OCI-M1 (cell line): ENCODE measurements at regions not wholly inside any gene's neighbourhood (a gene's known extent, or its start where the extent isn't known, plus 50 kb on each side); places are given as distances from the start of the nearest gene placed in this dataset.

Source experiments
- DNase-seq: peaks from one replicate; lab custom pipeline; 2025; lab: John Stamatoyannopoulos, UW

DNA sequence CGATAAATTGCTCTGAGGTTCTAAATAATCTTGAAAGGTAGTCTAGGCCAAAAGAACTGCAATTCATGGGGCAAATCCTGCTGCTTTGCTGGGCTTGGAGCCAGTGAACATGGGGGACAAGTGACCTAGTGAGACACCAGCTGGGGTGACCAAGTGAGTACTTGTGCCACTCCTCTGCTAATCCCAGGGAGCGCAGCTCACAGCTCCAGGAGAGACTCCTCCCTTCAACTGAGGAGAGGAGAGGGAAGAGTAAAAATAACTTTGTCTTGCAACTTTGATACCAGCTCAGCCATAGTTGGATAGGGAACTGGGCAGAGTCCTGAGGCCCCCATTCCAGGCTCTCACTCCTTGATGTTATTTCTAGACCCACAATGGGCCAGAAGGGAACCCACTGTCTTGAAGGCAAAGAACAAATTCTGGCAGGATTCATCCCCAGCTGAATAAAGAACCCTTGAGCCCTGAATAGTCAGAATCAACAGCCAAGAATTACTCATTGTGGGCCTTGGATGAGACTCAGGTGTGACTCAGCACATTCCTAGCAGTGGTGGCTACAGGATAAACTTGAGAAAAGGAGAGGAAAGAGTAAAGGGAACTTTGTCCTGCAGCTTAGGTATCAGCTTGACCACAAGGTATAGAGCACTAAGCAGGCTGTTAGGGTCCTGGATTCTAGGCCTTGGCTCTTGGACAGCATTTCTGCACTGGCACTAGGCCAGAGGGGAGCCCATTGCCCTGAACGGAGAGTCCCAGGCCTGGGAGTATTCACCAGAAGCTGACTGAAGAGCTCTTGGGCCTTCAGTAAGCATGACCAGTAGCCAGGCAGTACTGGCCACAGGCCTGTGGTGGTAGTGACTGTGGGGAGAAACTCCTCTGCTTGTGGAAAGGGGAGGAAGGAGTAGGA lies 288.3 kb upstream of the CDH18 start:
- DNase-seq, result peak; percentile 5

DNA sequence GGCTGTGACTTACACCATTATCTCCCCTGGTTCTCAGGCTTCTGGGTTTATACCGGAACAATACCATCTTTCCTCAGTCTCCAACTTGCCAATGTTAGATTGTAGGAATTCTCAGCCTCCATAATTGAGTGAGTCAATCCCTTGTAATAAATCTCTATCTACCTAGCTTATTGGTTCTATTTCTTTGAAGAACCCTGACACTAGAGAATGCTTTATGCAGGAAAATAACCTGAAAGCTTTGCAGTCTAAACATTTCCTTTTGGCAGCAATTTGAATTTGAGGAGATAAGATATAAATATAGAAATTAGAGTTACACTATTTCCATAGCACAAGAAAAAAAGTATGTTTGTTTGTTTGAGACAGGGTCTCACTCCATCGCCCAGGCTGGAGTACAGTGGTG lies 278.1 kb upstream of the CDH18 start:
- no peak for DNase-seq

- no peak for DNase-seq
Measured at GRCh38 chr5:20262896-20263295, 274.9 kb upstream of the CDH18 start.

DNA sequence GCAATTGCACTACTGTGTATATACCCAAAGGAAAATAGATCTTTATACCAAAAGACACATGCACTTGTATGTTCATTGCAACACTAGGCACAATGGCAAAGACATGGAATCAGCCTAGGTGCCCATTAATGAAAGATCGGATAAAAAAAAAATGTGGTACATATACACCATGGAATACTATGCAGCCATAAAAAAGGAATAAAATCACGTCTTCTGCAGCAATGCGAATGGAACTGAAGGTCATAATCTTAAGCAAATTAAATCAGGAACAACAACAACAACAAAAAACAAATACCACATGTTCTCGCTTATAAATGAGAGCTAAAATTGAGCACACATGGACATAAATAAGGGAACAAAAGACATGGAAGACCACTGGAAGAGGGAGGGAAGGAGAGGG lies 266.7 kb upstream of the CDH18 start:
- no peak for DNase-seq

GRCh38 chr5:20248118-20248517 lies 260.1 kb upstream of the CDH18 start:
- no peak for DNase-seq

- DNase-seq, result no peak
Measured at GRCh38 chr5:20245432-20245974, 257.5 kb upstream of the CDH18 start.

DNA sequence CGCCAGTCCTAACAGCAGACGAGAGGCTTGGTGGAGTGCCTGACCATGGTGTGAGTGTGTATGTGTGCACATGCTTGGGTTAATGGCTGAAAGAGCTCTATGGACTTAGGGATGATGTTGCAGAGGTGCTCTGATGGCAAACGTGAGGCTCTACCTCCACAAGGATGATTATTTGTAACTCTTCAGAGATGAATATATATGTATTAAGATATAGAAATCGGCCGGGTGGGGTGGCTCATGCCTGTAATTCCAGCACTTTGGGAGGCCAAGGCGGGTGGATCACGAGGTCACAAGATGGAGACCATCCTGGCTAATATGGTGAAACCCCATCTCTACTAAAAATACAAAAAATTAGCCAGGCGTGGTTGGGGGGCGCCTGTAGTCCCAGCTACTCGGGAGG lies 253.4 kb upstream of the CDH18 start:
- no peak for DNase-seq

- peak; percentile 23 for DNase-seq
Measured at GRCh38 chr5:20231040-20231439, 243.0 kb upstream of the CDH18 start.

- no peak for DNase-seq
Measured at GRCh38 chr5:20230010-20230409, 242.0 kb upstream of the CDH18 start.

- no peak for DNase-seq
Measured at GRCh38 chr5:20229303-20230005, 241.5 kb upstream of the CDH18 start.

- no peak for DNase-seq
Measured at GRCh38 chr5:20224966-20225365, 237.0 kb upstream of the CDH18 start.

DNA sequence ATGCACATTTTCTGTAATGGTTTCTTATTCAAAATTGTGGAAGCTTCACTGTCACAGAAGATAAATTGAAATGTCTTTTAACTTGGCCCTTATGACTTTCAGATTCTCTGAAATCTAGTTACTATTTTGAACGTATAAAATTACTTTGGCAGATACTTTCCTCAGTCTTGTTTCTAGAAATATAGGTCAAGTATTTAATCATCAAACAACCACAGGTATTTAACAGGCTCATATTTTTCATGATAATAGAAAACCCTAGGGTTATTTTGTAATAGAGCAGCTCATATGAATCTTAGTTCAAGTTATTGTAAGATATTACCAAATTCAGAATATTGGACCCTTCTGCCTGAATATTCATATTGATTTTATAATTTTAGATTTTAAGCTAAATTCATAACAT lies 236.0 kb upstream of the CDH18 start:
- DNase-seq, result no peak

GRCh38 chr5:20223451-20223850 lies 235.5 kb upstream of the CDH18 start:
- peak; percentile 31 for DNase-seq

- DNase-seq, result no peak
Measured at GRCh38 chr5:20215257-20215656, 227.3 kb upstream of the CDH18 start.

DNA sequence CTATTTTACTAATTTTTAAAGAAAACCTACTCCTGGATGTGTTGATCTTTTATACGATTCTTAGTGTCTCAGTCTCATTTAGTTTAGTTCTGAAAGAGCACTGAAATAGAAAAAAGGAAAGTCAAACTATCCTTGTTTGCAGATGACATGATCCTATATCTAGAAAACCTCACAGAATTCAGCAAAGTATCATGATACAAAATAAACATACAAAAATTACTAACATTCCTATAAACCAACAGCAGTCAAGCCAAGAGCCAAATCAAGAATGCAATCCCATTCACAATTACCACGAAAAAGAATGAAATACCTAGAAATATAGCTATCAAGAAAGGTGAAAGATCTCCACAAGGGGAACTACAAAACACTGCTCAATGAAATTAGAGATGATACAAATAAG lies 225.8 kb upstream of the CDH18 start:
- no peak for DNase-seq

DNA sequence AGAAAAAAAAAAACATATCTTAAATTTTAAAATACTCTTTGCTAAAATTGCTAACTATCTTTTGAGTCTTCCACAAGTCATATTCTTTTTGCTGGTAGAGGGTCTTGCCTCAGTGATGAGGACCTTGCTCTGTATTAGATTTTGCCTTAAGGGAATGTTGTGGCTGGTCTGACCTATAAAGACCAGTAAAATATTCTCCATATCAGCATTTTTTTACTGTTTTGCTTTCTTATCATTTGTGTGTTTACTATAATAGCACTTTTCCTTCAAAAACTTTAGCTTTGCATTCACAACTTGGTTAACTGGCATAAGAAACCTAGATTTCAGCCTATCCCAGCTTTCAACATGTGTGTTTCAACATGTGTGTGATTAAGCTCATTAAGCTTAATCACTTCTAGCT lies 224.7 kb upstream of the CDH18 start:
- DNase-seq, result no peak

DNA sequence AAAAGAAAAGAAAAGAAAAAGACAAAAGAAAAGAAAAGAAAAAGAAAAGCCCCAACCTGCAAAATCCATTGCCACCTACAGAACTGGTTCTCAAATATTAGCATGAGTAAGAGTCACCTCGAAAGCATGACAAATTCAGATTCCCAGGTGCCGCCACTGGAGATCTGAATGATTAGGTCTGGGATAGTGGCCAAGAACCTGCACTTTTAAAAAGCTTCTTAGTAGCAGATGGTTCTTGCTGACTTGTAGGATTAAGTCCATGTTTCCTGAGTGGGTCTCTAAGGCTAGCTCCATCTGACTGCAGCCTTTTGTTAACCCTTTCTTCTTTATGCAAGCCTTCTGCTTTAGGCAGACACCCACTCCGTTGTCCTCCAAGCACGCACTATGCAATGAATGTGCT lies 178.5 kb upstream of the CDH18 start:
- DNase-seq, result no peak

- no peak for DNase-seq
Measured at GRCh38 chr5:20158006-20158405, 170.0 kb upstream of the CDH18 start.

DNA sequence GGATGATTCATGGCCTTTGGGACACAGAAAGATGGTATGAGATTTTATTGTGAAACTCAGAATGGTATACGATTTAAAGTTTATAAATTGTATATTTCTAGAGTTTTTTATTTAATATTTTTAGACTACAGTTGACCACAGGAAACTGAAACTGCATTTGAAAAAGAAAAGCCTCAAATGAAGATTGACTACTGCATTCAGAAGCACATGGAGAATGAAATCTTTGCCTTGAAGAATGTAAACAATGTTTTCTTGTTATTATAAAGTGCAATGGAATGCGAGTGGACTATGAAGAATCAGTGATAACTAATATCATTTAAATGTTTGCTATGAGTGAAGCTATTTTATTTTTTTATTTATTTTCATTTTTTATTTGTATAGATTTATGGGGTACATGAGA lies 169.1 kb upstream of the CDH18 start:
- DNase-seq, result no peak

GRCh38 chr5:20145240-20145639 lies 157.2 kb upstream of the CDH18 start:
- peak; percentile 18 for DNase-seq

- no peak for DNase-seq
Measured at GRCh38 chr5:20129501-20129900, 141.5 kb upstream of the CDH18 start.

DNA sequence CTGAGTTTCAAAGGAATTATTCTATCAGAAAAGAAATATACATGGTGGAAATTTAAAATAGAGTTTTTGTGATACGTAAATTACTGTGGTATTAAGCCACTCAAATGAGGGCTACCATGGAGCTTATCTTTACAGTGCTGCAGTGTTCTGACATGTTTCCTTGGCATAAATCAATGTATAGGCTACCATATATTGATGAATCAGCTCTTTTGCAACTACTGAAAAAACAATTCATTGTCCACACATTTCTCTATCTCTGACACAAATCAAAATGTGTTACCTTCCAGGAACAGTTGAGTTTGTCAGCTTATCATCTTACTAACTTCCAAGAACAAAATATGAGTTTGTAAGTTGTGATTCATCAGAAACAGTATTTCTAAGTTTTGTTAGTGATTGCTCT lies 140.3 kb upstream of the CDH18 start:
- no peak for DNase-seq

- no peak for DNase-seq
Measured at GRCh38 chr5:20114526-20114925, 126.5 kb upstream of the CDH18 start.
